Brain microvascular endothelial cell (primary cell): ENCODE measurements at regions not wholly inside any gene's neighbourhood (a gene's known extent, or its start where the extent isn't known, plus 50 kb on each side); places are given as distances from the start of the nearest gene placed in this dataset.

Source experiments
- DNase-seq: peaks from one replicate; pipeline ENCODE4 v3.0.0-alpha.2; 2020
- H3K27ac ChIP-seq: fragments of 250-450 bp; sonication (Bioruptor Pico); 2 replicates; pipeline ENCODE4 v1.5.1; 2020; ENCODE audit warnings: mild to moderate bottlenecking, moderate library complexity
- H3K27me3 ChIP-seq: fragments of 250-450 bp; sonication (Bioruptor Pico); replicated peaks from 2 replicates; pipeline ENCODE4 v1.5.1; 2020; ENCODE audit warnings: mild to moderate bottlenecking
- H3K36me3 ChIP-seq: fragments of 250-450 bp; sonication (Bioruptor Pico); replicated peaks from 2 replicates; pipeline ENCODE4 v1.5.1; 2020; ENCODE audit warnings: mild to moderate bottlenecking
- H3K4me3 ChIP-seq: 2 replicates; pipeline ENCODE4 v1.5.1; 2011; ENCODE audit warnings: low read depth, mild to moderate bottlenecking, control low read depth, low read length, moderate library complexity
- CTCF ChIP-seq: IDR thresholded peaks from 2 replicates; pipeline ENCODE4 v1.5.1; 2011; ENCODE audit warnings: low read depth, mild to moderate bottlenecking, moderate library complexity, low read length, control low read depth, inconsistent platforms; ENCODE audit errors: missing control alignments
- in situ Hi-C: cut with HindIII; loops from 2 replicates; pipeline ENCODE4 v1.10.0; 2017; ENCODE audit warnings: low sequenced_read_pairs, low pct_ligation_motif_present

- DNase-seq = no peak
- H3K4me3 ChIP-seq = no peak overlapping the region
- no peak for TF ChIP-seq CTCF
- H3K36me3 ChIP-seq = no peaks in the 10 kb centered on the region
- in situ Hi-C loops = no loop called here
- no peaks in the 10 kb centered on the region for H3K27me3 ChIP-seq
- H3K27ac ChIP-seq = no peak overlapping the region
Measured at GRCh38 chr18:6616981-6617380, 112.5 kb upstream of the ARHGAP28 start.

DNA sequence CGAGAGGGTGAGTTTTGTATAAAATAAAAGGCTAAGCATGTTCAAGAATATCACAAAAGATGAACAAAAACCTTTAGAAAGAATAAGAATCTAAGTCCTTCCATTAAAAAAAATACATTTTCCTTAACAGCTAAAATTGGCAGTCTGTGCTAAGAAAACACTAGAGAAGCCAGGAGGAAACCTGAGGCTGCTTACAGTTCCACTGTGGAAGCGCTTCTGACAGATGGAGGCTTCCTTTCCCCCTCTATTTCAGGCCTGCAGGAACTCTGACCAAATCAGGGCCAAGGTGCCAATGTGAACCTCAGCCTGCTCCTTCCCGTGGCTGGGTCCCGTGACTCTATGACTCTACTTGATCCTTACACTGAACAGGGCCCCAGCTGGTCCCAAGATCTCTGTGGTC, 108.1 kb upstream of the ARHGAP28 start:
- no peak for DNase-seq
- no peaks in the 10 kb centered on the region for H3K36me3 ChIP-seq
- TF ChIP-seq CTCF = no peak
- no peak overlapping the region for H3K4me3 ChIP-seq
- H3K27ac ChIP-seq = no peak overlapping the region
- in situ Hi-C loops = no loop called here
- no peaks in the 10 kb centered on the region for H3K27me3 ChIP-seq

- no peak overlapping the region for H3K4me3 ChIP-seq
- no peak for DNase-seq
- in situ Hi-C loops = no loop called here
- H3K27ac ChIP-seq = no peak overlapping the region
- no peaks in the 10 kb centered on the region for H3K27me3 ChIP-seq
- no peaks in the 10 kb centered on the region for H3K36me3 ChIP-seq
- no peak for TF ChIP-seq CTCF
Measured at GRCh38 chr18:6623278-6623677, 106.2 kb upstream of the ARHGAP28 start.

- Histone ChIP-seq H3K27me3 (no peaks in the 10 kb centered on the region), H3K36me3 (no peaks in the 10 kb centered on the region), H3K27ac (peak overlapping the region; percentile 91), H3K4me3 (no peak overlapping the region)
- peak; percentile 51 for DNase-seq
- no peak for TF ChIP-seq CTCF
- in situ Hi-C loops = no loop called here
Measured at GRCh38 chr18:6624271-6624660, 105.2 kb upstream of the ARHGAP28 start.

- in situ Hi-C loops = loop anchor here (25.0 kb wide), 1 partner anchor 113 kb away; the partner anchor contains the start of gene ARHGAP28
- peak overlapping the region; percentile 91 for H3K27ac ChIP-seq
- no peak overlapping the region for H3K4me3 ChIP-seq
- peak; percentile 66 for DNase-seq
- TF ChIP-seq CTCF = no peak
- H3K36me3 ChIP-seq = no peaks in the 10 kb centered on the region
- H3K27me3 ChIP-seq = no peaks in the 10 kb centered on the region
Measured at GRCh38 chr18:6624661-6625311, 104.7 kb upstream of the ARHGAP28 start.

GRCh38 chr18:6625481-6625880, 104.0 kb upstream of the ARHGAP28 start:
- no peak for TF ChIP-seq CTCF

More at GRCh38 chr18:6625481-6625880, 104.0 kb upstream of the ARHGAP28 start:
- in situ Hi-C loops = loop anchor here (25.0 kb wide), 1 partner anchor 112 kb away; the partner anchor contains the start of gene ARHGAP28
- no peaks in the 10 kb centered on the region for H3K36me3 ChIP-seq
- peak overlapping the region; percentile 91 for H3K27ac ChIP-seq
- no peak overlapping the region for H3K4me3 ChIP-seq
- H3K27me3 ChIP-seq = no peaks in the 10 kb centered on the region
- no peak for DNase-seq
